ENCODE measurements at regions not wholly inside any gene's neighbourhood (a gene's known extent, or its start where the extent isn't known, plus 50 kb on each side); places are given as distances from the start of the nearest gene placed in this dataset.
"Not testable (repeated sequence)": the region's sequence is repeated elsewhere in the genome, so short reads cannot be mapped to it uniquely, and the experiment has no call there.

- DNase-seq, result peak; percentile 68
Observed at GRCh38 chr3:18725668-18726407, 300.7 kb upstream of the SATB1 start.

GRCh38 chr3:18724456-18724855 is 299.3 kb upstream of the SATB1 start:
- no peak for DNase-seq

GRCh38 chr3:18723206-18723810 is 298.2 kb upstream of the SATB1 start:
- no peak for DNase-seq

DNA sequence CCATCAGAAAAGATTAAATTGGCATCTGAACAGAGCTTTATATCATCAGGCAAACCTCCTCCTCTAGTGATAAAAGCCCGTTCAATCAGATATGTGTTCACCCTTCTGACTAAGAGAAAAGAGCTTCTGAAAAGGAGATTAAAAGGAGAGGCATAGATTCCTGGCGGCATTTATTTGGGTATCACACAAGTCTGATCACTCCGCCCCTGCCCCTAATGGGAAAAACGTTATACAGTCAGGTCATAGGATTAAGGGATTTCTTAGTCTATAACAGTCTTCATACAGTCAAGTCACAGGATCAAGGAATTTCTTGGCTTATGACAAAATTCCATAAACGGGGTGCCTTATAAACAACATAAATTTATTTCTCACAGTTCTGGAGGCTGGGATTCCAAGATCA is 295.4 kb upstream of the SATB1 start:
- no peak for DNase-seq

GRCh38 chr3:18717598-18717997 is 292.5 kb upstream of the SATB1 start:
- DNase-seq, result no peak

GRCh38 chr3:18716821-18717220 is 291.7 kb upstream of the SATB1 start:
- no peak for DNase-seq

DNA sequence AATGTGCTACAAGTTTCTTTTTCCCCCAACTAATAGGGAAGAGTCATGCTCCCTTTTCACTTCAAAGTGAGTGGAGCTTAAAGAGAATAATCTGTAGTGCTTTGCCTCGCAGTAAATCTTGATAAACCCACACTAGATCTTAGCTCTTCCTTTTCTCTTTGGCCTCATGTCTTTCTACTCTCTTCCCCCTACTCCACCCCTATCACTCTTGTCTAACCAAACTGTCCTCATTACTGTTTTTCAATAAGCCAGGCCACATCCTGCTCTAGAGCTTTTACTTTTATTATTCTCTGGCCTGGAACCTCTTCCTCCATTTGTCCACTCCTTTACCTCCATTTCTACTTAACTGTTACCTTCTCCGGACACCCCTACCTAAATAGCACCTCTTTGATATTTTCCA is 291.0 kb upstream of the SATB1 start:
- no peak for DNase-seq

- no peak for DNase-seq
Observed at GRCh38 chr3:18715208-18715607, 290.1 kb upstream of the SATB1 start.

- no peak for DNase-seq
Observed at GRCh38 chr3:18713577-18713951, 288.4 kb upstream of the SATB1 start.

GRCh38 chr3:18712713-18713576 is 287.8 kb upstream of the SATB1 start:
- DNase-seq, result no peak

DNA sequence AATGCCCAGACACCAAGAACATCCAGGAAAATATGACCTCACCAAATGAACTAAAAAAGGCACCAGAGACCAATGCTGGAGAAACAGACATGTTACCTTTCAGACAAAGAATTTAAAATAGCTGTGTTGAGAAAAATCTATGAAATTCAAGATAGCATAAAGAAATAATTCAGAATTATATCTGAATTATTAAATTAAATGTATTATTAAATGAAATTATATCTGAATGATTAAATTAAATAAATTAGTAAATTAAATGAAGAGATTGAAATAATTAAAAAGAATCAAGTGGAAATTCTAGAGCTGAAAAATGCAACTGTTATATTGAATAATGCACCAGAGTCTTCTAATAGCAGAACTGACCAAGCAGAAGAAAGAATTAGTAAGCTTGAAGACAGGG is 279.2 kb upstream of the SATB1 start:
- DNase-seq, result no peak

DNA sequence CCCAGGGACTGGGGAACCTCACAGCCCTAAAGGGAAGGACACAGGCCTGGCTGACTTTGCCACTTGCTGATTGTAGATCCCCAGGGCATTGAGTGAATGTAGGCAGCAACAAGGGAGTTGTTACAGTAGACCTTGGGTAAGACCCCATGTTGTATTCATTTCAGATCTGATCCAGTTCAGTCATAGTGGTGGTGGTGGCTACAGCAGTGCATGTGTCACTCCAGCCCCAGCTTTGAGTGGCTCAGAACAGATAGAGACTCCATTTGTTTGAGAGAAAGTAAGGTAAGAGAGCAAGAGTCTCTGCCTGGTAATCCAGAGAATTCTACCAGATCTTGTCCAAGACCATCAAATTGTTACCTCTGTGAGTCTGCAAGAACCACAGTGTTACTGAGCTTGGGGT is 278.7 kb upstream of the SATB1 start:
- no peak for DNase-seq

- not testable (repeated sequence) for DNase-seq
Observed at GRCh38 chr3:18693588-18694329, 268.6 kb upstream of the SATB1 start.

GRCh38 chr3:18687286-18687685 is 262.1 kb upstream of the SATB1 start:
- no peak for DNase-seq

GRCh38 chr3:18683900-18684299 is 258.8 kb upstream of the SATB1 start:
- DNase-seq, result no peak

GRCh38 chr3:18681818-18682345 is 256.7 kb upstream of the SATB1 start:
- no peak for DNase-seq

DNA sequence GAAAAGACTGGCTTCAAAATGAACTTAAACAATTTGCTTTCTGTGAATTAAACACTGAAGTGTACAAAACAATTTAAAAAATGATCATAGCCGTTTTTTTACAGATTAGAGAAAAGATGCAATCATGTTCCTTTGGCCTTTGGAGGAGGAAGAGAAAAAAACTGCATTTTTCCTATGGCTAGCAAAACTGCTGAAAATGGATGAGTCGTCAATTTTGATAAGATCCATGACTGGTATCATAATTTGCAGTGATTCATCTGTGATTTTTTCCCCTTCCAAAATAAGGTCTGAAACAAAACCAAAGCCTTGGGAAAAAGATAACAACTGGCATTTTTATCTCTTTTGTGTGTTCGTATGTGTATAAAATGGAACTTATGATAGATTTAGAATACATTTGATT is 255.6 kb upstream of the SATB1 start:
- DNase-seq, result no peak

GRCh38 chr3:18679238-18679637 is 254.1 kb upstream of the SATB1 start:
- DNase-seq, result peak; percentile 64

GRCh38 chr3:18675197-18675596 is 250.1 kb upstream of the SATB1 start:
- DNase-seq, result no peak

- DNase-seq, result no peak
Observed at GRCh38 chr3:18672561-18672960, 247.4 kb upstream of the SATB1 start.

DNA sequence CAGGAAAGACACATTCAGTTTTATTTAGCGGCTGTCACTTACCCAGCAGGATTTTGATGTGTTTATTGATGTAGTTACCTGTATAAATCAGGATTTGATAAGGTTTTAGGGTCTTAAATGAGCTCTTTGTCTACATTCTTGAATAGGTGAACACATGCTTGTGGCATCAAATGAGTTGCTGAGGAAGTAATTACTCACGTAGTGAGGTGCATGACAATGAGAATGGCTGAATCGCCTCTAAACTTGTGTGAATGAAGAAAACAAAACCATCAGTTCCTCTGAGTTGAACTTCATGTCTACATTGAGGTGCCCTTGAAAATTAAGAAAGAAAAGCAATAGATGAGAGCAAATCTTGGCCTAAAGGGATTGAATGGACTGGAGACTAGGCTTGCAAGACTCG is 245.6 kb upstream of the SATB1 start:
- no peak for DNase-seq

DNA sequence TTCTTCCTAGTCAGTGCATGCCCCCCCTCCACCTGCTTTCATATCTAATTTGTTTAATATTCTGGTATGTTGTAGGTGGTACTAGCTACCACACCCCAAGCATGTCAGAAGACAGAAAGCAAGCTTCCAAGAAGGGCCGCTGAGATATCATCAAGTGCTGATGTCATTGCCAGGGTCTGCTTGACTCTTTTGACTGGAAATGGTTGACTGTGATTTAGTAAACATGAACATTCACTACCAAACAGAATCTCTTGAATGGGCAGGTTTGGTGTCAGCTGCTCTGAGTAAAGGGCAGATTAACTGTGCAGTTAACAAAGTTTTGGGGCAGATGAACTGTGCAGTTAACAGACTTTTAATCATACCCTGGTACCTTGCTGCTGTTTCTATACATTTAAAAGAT is 244.2 kb upstream of the SATB1 start:
- DNase-seq, result no peak

DNA sequence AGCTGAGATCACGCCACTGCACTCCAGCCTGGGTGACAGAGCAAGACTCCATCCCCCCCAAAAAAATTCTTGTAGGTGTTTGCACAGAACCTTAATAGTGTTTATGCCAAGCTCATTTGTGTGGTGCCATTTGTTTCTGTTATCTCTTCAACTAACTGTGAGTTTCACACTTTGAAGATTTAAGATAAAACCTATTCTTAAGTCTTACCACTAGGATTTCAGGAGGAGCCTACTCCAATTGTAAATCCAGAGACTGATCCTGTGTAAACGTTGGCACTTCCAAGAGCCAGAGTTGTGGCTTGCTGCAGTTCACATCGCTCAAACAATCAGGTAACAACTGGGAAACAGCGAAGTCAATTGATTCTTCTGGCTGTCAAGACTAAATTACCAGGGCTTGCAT is 242.4 kb upstream of the SATB1 start:
- no peak for DNase-seq
